ENCODE measurements at regions not wholly inside any gene's neighbourhood (a gene's known extent, or its start where the extent isn't known, plus 50 kb on each side); places are given as distances from the start of the nearest gene placed in this dataset.

GRCh38 chr3:27565201-27565852 is 81.1 kb upstream of the SLC4A7 start:
- TF ChIP-seq CTCF (IDR thresholded peaks at IDR 0.05; ENCODE audit: insufficient read depth, low read length, poor library complexity, severe bottlenecking) (no peak), EZH2phosphoT487 (conservative IDR thresholded peaks at IDR 0.05; ENCODE audit: low read length) (no peak)

All from SU-DHL-6 (cell line).